GM23338 (cell line): ENCODE measurements at regions not wholly inside any gene's neighbourhood (a gene's known extent, or its start where the extent isn't known, plus 50 kb on each side); places are given as distances from the start of the nearest gene placed in this dataset.

Experiments
- ATAC-seq: fragments of 200-7000 bp; cut with Tn5 transposase; 3 replicates; pipeline ENCODE4 v1.9.1; 2020
- DNase-seq: peaks from one replicate; pipeline ENCODE4 v3.0.0-alpha.2; 2015; ENCODE audit warnings: low spot score
- H2AFZ ChIP-seq: fragments of 200-600 bp; sonication (generic); 2 replicates; pipeline ENCODE4 v1.8.0; 2016; ENCODE audit warnings: antibody characterized with exemption, mild to moderate bottlenecking, moderate library complexity
- H3F3A ChIP-seq: fragments of 200-600 bp; sonication (generic); replicated peaks from 2 replicates; pipeline ENCODE4 v1.8.0; 2017; ENCODE audit warnings: antibody characterized with exemption, mixed run types, low read depth
- H3K27ac ChIP-seq: fragments of 200-600 bp; sonication (generic); 2 replicates; pipeline ENCODE4 v1.6.1; 2016; ENCODE audit warnings: low read depth
- H3K27me3 ChIP-seq: fragments of 200-600 bp; sonication (generic); 2 replicates; pipeline ENCODE4 v1.8.0; 2016; ENCODE audit warnings: mild to moderate bottlenecking, mixed run types, moderate library complexity; ENCODE audit not compliant: insufficient read depth
- H3K36me3 ChIP-seq: fragments of 200-600 bp; sonication (generic); 2 replicates; pipeline ENCODE4 v1.8.0; 2016; ENCODE audit warnings: mild to moderate bottlenecking; ENCODE audit not compliant: insufficient read depth
- H3K4me1 ChIP-seq: fragments of 200-600 bp; sonication (generic); 2 replicates; pipeline ENCODE4 v1.8.0; 2016; ENCODE audit warnings: mild to moderate bottlenecking, moderate library complexity; ENCODE audit not compliant: insufficient read depth
- H3K4me2 ChIP-seq: fragments of 200-600 bp; sonication (generic); 2 replicates; pipeline ENCODE4 v1.7.1; 2017; ENCODE audit warnings: mixed run types
- H3K4me3 ChIP-seq: fragments of 200-600 bp; sonication (generic); 2 replicates; pipeline ENCODE4 v1.6.1; 2016; ENCODE audit warnings: mixed run types
- H3K79me2 ChIP-seq: fragments of 200-600 bp; sonication (generic); replicated peaks from 2 replicates; pipeline ENCODE4 v1.8.0; 2017; ENCODE audit warnings: mild to moderate bottlenecking; ENCODE audit not compliant: insufficient read depth
- H3K9me2 ChIP-seq: fragments of 200-600 bp; sonication (generic); 2 replicates; pipeline ENCODE4 v1.8.0; 2017; ENCODE audit not compliant: insufficient read depth
- H4K20me1 ChIP-seq: fragments of 200-600 bp; sonication (generic); replicated peaks from 2 replicates; pipeline ENCODE4 v1.8.0; 2017; ENCODE audit warnings: mild to moderate bottlenecking; ENCODE audit not compliant: insufficient read depth
- H3K27ac Mint-ChIP-seq: 2 replicates; pipeline ENCODE4 v1.8.0; 2020; ENCODE audit warnings: inconsistent platforms, mild to moderate bottlenecking, moderate library complexity, mixed read lengths
- H3K27me3 Mint-ChIP-seq: 3 replicates; pipeline ENCODE4 v1.8.0; 2022; ENCODE audit warnings: low read depth, mild to moderate bottlenecking, moderate library complexity, mixed read lengths, inconsistent platforms; ENCODE audit not compliant: insufficient read depth, poor library complexity
- H3K36me3 Mint-ChIP-seq: 3 replicates; pipeline ENCODE4 v1.8.0; 2021; ENCODE audit warnings: low read depth, mild to moderate bottlenecking, inconsistent platforms, moderate library complexity, mixed read lengths
- H3K4me1 Mint-ChIP-seq: 3 replicates; pipeline ENCODE4 v1.8.0; 2020; ENCODE audit warnings: mild to moderate bottlenecking, inconsistent platforms, mixed read lengths
- H3K4me3 Mint-ChIP-seq: 3 replicates; pipeline ENCODE4 v1.8.0; 2021; ENCODE audit warnings: moderate library complexity, mild to moderate bottlenecking, inconsistent platforms, mixed read lengths
- H3K9me3 Mint-ChIP-seq: 3 replicates; pipeline ENCODE4 v1.8.0; 2020; ENCODE audit warnings: moderate library complexity, mild to moderate bottlenecking, inconsistent platforms, mixed read lengths
- CREB1 ChIP-seq: fragments of 250-450 bp; sonication (Bioruptor Pico); IDR thresholded peaks from 2 replicates; pipeline ENCODE4 v1.5.0; 2020; ENCODE audit warnings: low read depth, mild to moderate bottlenecking, moderate library complexity
- CTCF ChIP-seq, 2 experiments: fragments of 200-600 bp in 1 of 2; sonication (generic) in 1 of 2; conservative IDR thresholded peaks; 2 replicates each; pipeline versions ENCODE4 v1.5.1 to v1.6.1; 2016 to 2017; ENCODE audit warnings: antibody characterized with exemption in 2 of 2, low read depth in 2 of 2, mild to moderate bottlenecking in 2 of 2, moderate library complexity in 1 of 2
- EZH2 ChIP-seq: fragments of 200-600 bp; sonication (generic); IDR thresholded peaks from one replicate; pipeline ENCODE4 v1.8.0; 2017; ENCODE audit warnings: antibody characterized with exemption, mild to moderate bottlenecking, low read depth; ENCODE audit not compliant: unreplicated experiment
- EZH2phosphoT487 ChIP-seq: fragments of 200-600 bp; sonication (generic); IDR thresholded peaks from one replicate; pipeline ENCODE4 v1.8.1; 2018; ENCODE audit warnings: antibody characterized with exemption; ENCODE audit not compliant: unreplicated experiment
- NANOG ChIP-seq: IDR thresholded peaks from 2 replicates; pipeline ENCODE4 v1.6.1; 2016; ENCODE audit warnings: antibody characterized with exemption, borderline replicate concordance
- POLR2AphosphoS5 ChIP-seq: IDR thresholded peaks from 2 replicates; pipeline ENCODE4 v1.6.1; 2016; ENCODE audit warnings: antibody characterized with exemption, low read depth
- REST ChIP-seq: IDR thresholded peaks from one replicate; pipeline ENCODE4 v1.6.1; 2018; ENCODE audit warnings: antibody characterized with exemption; ENCODE audit not compliant: unreplicated experiment
- STAT1 ChIP-seq: IDR thresholded peaks from one replicate; pipeline ENCODE4 v1.6.1; 2016; ENCODE audit warnings: antibody characterized with exemption; ENCODE audit not compliant: unreplicated experiment
- ZNF114 ChIP-seq: fragments of 250-450 bp; sonication (Bioruptor Pico); IDR thresholded peaks from 2 replicates; pipeline ENCODE4 v1.5.0; 2020; ENCODE audit warnings: mild to moderate bottlenecking, moderate library complexity
- ZNF331 ChIP-seq: fragments of 250-450 bp; sonication (Bioruptor Pico); IDR thresholded peaks from 2 replicates; pipeline ENCODE4 v1.5.0; 2020; ENCODE audit warnings: low read depth, mild to moderate bottlenecking, moderate library complexity
- ZNF462 ChIP-seq: fragments of 250-450 bp; sonication (Bioruptor Pico); IDR thresholded peaks from 2 replicates; pipeline ENCODE4 v1.5.0; 2020; ENCODE audit warnings: mild to moderate bottlenecking, moderate library complexity
- TF ChIP-seq, protein P1 (sequence below): IDR thresholded peaks from 2 replicates; pipeline ENCODE4 v1.6.1; 2016; ENCODE audit warnings: antibody characterized with exemption

- Histone ChIP-seq H3K79me2 (no peaks in the 10 kb centered on the region), H3K4me3 (no peak overlapping the region), H3F3A (no peaks in the 10 kb centered on the region), H3K27me3 (no peaks in the 10 kb centered on the region), H3K36me3 (no peaks in the 10 kb centered on the region), H3K9me2 (no peaks in the 10 kb centered on the region), H3K4me1 (no peaks in the 10 kb centered on the region), H3K27ac (no peak overlapping the region), H3K4me2 (no peak overlapping the region), H4K20me1 (no peaks in the 10 kb centered on the region), H2AFZ (no peak overlapping the region)
- H3K27me3 Mint-ChIP-seq, result no peaks in the 10 kb centered on the region
- no peaks in the 10 kb centered on the region for H3K36me3 Mint-ChIP-seq
- H3K9me3 Mint-ChIP-seq, result no peaks in the 10 kb centered on the region
- DNase-seq, result no peak
- no peak overlapping the region for H3K27ac Mint-ChIP-seq
- TF ChIP-seq CREB1, result no peak
- no peak for TF ChIP-seq EZH2phosphoT487
- TF ChIP-seq NANOG, result no peak
- TF ChIP-seq ZNF331, result no peak
- TF ChIP-seq POLR2AphosphoS5, result no peak
- TF ChIP-seq ZNF114 (CRISPR knock-in tag), result no peak
- TF ChIP-seq ZNF462 (CRISPR knock-in tag), result no peak
- TF ChIP-seq, protein P1, sequence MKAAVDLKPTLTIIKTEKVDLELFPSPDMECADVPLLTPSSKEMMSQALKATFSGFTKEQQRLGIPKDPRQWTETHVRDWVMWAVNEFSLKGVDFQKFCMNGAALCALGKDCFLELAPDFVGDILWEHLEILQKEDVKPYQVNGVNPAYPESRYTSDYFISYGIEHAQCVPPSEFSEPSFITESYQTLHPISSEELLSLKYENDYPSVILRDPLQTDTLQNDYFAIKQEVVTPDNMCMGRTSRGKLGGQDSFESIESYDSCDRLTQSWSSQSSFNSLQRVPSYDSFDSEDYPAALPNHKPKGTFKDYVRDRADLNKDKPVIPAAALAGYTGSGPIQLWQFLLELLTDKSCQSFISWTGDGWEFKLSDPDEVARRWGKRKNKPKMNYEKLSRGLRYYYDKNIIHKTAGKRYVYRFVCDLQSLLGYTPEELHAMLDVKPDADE, result no peak
- no peak for TF ChIP-seq CTCF (conservative IDR thresholded peaks at IDR 0.05; ENCODE audit: low read depth in 2 of 2)
- TF ChIP-seq REST, result no peak
- no peak for TF ChIP-seq EZH2
- no peak for TF ChIP-seq STAT1
- peaks cover 5% of the 10 kb centered on the region; the same call in 2 of the 3 replicates for H3K4me1 Mint-ChIP-seq
- no peak for ATAC-seq
- no peak overlapping the region for H3K4me3 Mint-ChIP-seq
These were observed 708.8 kb upstream of the GRIA3 start for GRCh38 chrX:122475306-122475705.
